Cardiac muscle cell (in vitro differentiated cells and primary cell): ENCODE measurements at regions not wholly inside any gene's neighbourhood (a gene's known extent, or its start where the extent isn't known, plus 50 kb on each side); places are given as distances from the start of the nearest gene placed in this dataset.
A peak's percentile ranks its signal among the peaks of the same experiment; 100 is the strongest.

ENCODE experiments used
- DNase-seq, 2 donors: peaks; one replicate each; pipeline versions ENCODE4 v3.0.0 to v3.0.0-alpha.2; 2010 to 2017; ENCODE audit warnings: low read depth in 1 of 2, low spot score in 1 of 2
- H3K27ac ChIP-seq: fragments of 200-600 bp; sonication (generic); 2 replicates; pipeline ENCODE4 v1.5.1; 2016
- H3K27me3 ChIP-seq: fragments of 200-600 bp; sonication (generic); 2 replicates; pipeline ENCODE4 v1.6.0; 2016; ENCODE audit warnings: control low read depth
- H3K36me3 ChIP-seq: fragments of 200-600 bp; sonication (generic); 2 replicates; pipeline ENCODE4 v1.5.1; 2016; ENCODE audit warnings: control low read depth
- H3K4me1 ChIP-seq: fragments of 200-600 bp; sonication (generic); 2 replicates; pipeline ENCODE4 v1.8.1; 2017; ENCODE audit warnings: low read depth, mild to moderate bottlenecking, mixed run types
- H3K4me3 ChIP-seq: fragments of 200-600 bp; sonication (generic); 2 replicates; pipeline ENCODE4 v1.5.1; 2016; ENCODE audit warnings: mild to moderate bottlenecking
- H3K9me3 ChIP-seq: fragments of 200-600 bp; sonication (generic); 2 replicates; pipeline ENCODE4 v1.5.1; 2017; ENCODE audit warnings: low read depth, mild to moderate bottlenecking, control low read depth
- TF ChIP-seq, protein P1 (sequence below): IDR thresholded peaks from 2 replicates; pipeline ENCODE4 v1.5.1; 2012; ENCODE audit warnings: low read depth, mild to moderate bottlenecking, low read length

DNA sequence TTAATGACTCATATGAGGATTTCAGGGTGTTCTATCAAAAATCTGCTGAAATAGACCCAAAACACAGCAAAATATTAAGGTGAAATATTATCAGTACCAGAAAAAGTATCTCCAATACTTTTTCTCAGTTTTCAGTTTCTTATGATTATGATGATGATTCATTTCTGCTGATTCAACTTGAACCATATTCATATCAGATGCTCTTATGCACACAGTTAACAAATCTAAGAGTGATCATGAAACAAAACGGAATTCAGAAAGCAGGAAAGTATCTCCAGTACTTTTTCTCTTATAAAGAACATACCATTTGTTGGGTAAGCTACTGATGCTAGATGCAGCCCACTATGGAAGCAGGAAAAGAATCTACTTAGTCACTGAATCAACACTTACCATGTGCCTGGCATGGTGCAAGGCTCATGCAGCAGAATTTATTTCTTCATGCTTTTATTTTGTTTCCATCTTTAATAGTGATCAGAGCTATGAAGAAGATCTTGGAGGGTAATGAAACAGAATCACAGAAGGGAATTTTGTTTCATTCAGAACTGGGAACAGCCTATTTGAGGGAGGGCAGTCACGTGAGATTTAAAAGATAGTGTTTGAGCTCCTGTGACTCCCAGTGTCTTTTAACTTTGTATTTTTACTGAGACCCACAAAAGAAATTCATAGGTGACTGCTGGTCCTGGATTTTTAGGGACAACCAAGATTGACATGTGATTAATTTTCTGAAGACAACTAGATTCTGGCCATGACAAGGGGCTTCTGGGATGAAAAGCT lies 480.6 kb downstream of the SETD4 start:
- TF ChIP-seq, protein P1, sequence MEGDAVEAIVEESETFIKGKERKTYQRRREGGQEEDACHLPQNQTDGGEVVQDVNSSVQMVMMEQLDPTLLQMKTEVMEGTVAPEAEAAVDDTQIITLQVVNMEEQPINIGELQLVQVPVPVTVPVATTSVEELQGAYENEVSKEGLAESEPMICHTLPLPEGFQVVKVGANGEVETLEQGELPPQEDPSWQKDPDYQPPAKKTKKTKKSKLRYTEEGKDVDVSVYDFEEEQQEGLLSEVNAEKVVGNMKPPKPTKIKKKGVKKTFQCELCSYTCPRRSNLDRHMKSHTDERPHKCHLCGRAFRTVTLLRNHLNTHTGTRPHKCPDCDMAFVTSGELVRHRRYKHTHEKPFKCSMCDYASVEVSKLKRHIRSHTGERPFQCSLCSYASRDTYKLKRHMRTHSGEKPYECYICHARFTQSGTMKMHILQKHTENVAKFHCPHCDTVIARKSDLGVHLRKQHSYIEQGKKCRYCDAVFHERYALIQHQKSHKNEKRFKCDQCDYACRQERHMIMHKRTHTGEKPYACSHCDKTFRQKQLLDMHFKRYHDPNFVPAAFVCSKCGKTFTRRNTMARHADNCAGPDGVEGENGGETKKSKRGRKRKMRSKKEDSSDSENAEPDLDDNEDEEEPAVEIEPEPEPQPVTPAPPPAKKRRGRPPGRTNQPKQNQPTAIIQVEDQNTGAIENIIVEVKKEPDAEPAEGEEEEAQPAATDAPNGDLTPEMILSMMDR, result no peak
- no peak overlapping the region for H3K27ac ChIP-seq
- H3K9me3 ChIP-seq, result no peaks in the 10 kb centered on the region
- no peak overlapping the region for H3K4me3 ChIP-seq
- no peaks in the 10 kb centered on the region for H3K27me3 ChIP-seq
- no peaks in the 10 kb centered on the region for H3K4me1 ChIP-seq
- H3K36me3 ChIP-seq, result no peaks in the 10 kb centered on the region
- DNase-seq, result peak in 1 of 2 donors; percentile 18

- Histone ChIP-seq H3K27me3 (no peaks in the 10 kb centered on the region), H3K9me3 (no peaks in the 10 kb centered on the region), H3K4me3 (no peak overlapping the region), H3K36me3 (no peaks in the 10 kb centered on the region), H3K27ac (no peak overlapping the region), H3K4me1 (no peaks in the 10 kb centered on the region)
- peak in 1 of 2 donors; percentile 27 for DNase-seq
- TF ChIP-seq, protein P1, result no peak
Observed at GRCh38 chr21:35578831-35579471, 481.4 kb downstream of the SETD4 start.

DNA sequence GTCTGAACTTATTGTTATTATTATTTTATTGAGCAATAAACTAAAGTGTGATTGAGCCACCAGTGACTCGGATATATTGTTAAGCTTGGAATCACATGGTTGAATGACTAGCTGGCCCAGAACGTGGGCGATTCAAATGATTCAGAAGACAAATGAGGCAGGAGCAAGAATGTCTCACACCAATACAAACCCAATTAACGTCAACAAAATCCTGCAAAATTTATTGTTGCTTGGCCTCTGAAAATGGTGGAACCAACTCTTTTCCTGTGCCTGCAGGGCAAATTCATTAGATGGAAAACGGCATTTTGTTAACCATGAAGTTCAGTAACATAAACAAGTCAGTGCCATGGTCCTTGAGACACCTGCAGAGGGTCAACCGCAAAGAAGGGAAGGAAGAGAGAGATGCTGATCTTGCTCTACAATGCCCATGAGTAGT lies 482.0 kb downstream of the SETD4 start:
- no peak overlapping the region for H3K27ac ChIP-seq
- H3K4me3 ChIP-seq, result no peak overlapping the region
- no peaks in the 10 kb centered on the region for H3K4me1 ChIP-seq
- no peaks in the 10 kb centered on the region for H3K27me3 ChIP-seq
- peak in 1 of 2 donors; percentile 55 for DNase-seq
- H3K9me3 ChIP-seq, result no peaks in the 10 kb centered on the region
- TF ChIP-seq, protein P1, result no peak
- no peaks in the 10 kb centered on the region for H3K36me3 ChIP-seq

GRCh38 chr21:35575280-35575915 lies 484.9 kb downstream of the SETD4 start:
- Histone ChIP-seq H3K4me1 (no peaks in the 10 kb centered on the region), H3K4me3 (no peak overlapping the region), H3K27me3 (peaks cover 2% of the 10 kb centered on the region), H3K27ac (no peak overlapping the region), H3K36me3 (no peaks in the 10 kb centered on the region), H3K9me3 (no peaks in the 10 kb centered on the region)
- no peak for DNase-seq
- TF ChIP-seq, protein P1, result no peak

GRCh38 chr21:35573472-35574374 lies 486.6 kb downstream of the SETD4 start:
- H3K4me3 ChIP-seq, result no peak overlapping the region
- TF ChIP-seq, protein P1, result no peak
- H3K4me1 ChIP-seq, result no peaks in the 10 kb centered on the region
- H3K9me3 ChIP-seq, result no peaks in the 10 kb centered on the region
- H3K27me3 ChIP-seq, result peaks cover 2% of the 10 kb centered on the region
- no peaks in the 10 kb centered on the region for H3K36me3 ChIP-seq
- DNase-seq, result peak in 1 of 2 donors; percentile 66
- H3K27ac ChIP-seq, result no peak overlapping the region
